ENCODE measurements at regions not wholly inside any gene's neighbourhood (a gene's known extent, or its start where the extent isn't known, plus 50 kb on each side); places are given as distances from the start of the nearest gene placed in this dataset.

GRCh38 chr16:79265196-79265595 lies 335.3 kb downstream of the MAF start:
- TF ChIP-seq CTCF (conservative IDR thresholded peaks at IDR 0.05), result no peak

GRCh38 chr16:79264237-79265109 lies 336.1 kb downstream of the MAF start:
- no peak overlapping the region for H3K27ac ChIP-seq
- TF ChIP-seq CTCF (conservative IDR thresholded peaks at IDR 0.05), result no peak

More at GRCh38 chr16:79265196-79265595, 335.3 kb downstream of the MAF start:
- no peak overlapping the region for H3K27ac ChIP-seq

GRCh38 chr16:79263425-79263824 lies 337.1 kb downstream of the MAF start:
- no peak for TF ChIP-seq CTCF (conservative IDR thresholded peaks at IDR 0.05)
- no peak overlapping the region for H3K27ac ChIP-seq

Data from VCaP (cell line).